SIG-M5 treated with dmso at 0.1 percent for 504 hours (cell line): ENCODE measurements at regions not wholly inside any gene's neighbourhood (a gene's known extent, or its start where the extent isn't known, plus 50 kb on each side); places are given as distances from the start of the nearest gene placed in this dataset.
"Not testable (repeated sequence)": the region's sequence is repeated elsewhere in the genome, so short reads cannot be mapped to it uniquely, and the experiment has no call there.

Source experiments
- DNase-seq: peaks from one replicate; lab custom pipeline; 2025; ENCODE audit not compliant: unreplicated experiment; lab: John Stamatoyannopoulos, UW

DNA sequence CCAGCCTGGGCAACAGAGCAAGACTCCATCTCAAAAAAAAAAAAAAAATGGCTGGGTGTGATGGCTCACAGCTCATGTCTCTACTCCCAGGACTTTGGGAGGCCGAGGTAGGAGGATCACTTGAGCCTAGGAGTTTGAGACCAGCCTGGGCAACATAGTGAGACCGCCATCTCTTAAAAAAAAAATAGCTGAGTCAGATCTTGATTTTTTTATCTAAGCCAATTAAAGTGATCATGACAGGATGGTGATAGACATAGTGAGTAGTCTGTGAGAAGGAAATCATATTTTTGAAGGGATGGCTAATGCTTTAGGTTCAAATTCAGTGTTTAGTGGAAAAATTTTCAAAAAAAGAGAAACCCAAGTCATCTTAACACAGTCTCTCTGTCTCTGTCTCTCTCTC is 114.6 kb upstream of the JARID2 start:
- DNase-seq: no peak

GRCh38 chr6:15131651-15132061 is 114.2 kb upstream of the JARID2 start:
- no peak for DNase-seq

DNA sequence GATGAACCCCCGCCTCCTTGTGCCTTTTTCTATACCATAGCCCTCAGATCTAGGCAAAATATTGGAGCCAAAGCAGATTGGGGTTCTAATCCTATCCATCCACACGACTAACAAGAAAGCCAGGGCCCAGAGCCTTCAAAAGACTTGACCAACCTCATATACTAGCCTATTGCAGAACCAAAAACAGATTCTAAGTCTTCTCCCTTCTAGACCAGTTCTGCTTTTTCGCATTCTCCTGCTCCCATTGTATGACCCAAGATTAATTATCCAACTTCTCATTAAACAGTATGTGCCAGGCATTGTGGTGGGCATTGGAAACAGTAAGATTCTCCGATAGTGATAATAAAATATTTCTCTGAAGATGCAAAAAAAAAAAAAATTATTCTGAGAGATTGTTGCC is 113.7 kb upstream of the JARID2 start:
- no peak for DNase-seq

GRCh38 chr6:15132854-15133670 is 112.8 kb upstream of the JARID2 start:
- DNase-seq: no peak

- DNase-seq: no peak
These were observed 108.8 kb upstream of the JARID2 start for GRCh38 chr6:15137086-15137485.

DNA sequence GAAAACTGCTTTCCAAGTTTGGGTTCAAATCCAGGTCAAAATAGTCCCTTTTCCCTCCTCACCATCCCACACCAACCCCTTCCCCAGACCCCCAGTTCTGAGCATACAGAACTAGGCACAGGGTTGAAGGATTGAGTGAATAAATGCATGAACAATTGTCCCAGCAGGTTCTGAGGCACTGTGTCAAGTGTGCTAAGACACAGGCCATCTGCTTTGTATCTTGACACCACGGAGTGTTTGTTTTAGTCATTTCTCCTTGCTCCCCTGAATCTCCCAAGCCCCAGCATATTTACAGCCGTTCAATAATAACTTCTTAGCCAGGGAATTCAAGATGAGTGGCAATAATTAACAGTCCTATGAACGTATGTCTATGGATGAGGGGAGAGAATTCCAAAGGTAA is 102.8 kb upstream of the JARID2 start:
- DNase-seq: no peak

DNA sequence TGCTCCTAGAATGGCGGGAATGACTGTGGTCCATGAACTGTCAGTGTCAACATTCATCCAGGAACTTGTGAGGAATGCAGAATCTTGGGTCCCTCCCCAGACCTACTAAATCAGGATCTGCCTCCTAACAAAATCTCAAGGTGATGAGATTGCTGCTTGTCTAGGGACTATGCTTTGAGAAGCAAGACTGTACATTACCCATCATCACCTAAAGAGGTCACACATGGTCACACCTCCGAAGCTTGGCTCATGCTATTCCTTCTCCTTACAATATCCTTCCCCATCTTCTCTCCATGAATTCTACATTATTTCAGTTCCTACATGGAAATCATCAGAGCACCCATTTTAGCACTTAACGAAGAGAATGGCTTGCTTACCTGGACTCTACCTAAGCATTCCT is 102.3 kb upstream of the JARID2 start:
- no peak for DNase-seq

DNA sequence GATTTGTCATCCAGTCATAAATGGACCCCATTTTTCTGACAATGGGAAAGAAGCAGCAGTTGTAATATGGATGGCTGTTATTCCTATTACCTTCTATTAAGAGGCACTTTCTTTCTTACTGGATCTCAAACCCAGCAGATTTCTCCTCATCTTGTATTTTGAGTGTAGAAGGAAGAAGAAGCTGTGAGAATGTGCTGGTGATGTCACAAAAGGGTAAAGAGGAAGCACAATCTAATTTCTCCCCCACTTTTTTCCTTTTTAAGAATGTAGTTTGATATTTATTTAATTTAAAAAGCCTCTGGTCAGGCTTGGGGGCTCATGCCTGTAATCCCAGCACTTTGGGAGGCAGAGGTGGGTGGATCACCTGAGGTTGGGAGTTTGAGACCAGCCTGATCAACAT is 100.0 kb upstream of the JARID2 start:
- no peak for DNase-seq

DNA sequence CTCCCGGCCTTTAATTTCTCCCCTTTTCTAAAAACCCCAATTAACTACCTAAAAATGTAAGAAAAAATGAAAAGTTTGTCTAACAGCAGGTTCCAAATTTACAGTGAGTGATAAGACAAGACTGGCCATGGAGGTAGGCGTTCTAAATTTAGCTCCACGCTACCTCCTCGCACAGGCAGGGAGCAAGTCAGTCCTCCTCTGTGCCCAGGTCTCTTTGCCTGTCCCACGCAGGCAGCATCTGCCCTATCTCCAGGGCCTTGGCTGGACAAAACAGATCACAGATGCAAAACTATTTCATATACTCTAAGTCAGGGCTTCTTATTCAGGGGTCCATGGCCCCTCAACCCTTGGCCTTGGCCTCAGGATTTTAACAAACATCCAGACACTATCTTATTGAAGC is 98.0 kb upstream of the JARID2 start:
- no peak for DNase-seq

- DNase-seq: no peak
These were observed 97.4 kb upstream of the JARID2 start for GRCh38 chr6:15148356-15148946.

GRCh38 chr6:15150207-15150606 is 95.7 kb upstream of the JARID2 start:
- no peak for DNase-seq

GRCh38 chr6:15152700-15153099 is 93.2 kb upstream of the JARID2 start:
- DNase-seq: no peak

DNA sequence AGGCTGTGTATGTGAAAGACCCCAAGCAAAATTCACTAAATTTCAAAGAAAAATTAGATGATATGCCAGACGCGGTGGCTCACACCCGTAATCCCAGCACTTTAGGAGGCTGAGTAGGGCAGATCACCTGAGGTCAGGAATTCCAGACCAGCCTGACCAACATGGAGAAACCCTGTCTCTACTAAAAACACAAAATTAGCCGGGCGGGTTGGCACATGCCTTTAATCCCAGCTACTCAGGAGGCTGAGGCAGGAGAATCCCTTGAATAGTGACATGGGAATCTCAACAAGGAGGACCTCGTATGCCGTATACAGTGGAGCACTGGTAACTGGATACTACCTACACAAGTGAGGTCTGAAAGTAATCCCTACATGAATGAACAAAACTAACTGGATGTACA is 92.7 kb upstream of the JARID2 start:
- no peak for DNase-seq

DNA sequence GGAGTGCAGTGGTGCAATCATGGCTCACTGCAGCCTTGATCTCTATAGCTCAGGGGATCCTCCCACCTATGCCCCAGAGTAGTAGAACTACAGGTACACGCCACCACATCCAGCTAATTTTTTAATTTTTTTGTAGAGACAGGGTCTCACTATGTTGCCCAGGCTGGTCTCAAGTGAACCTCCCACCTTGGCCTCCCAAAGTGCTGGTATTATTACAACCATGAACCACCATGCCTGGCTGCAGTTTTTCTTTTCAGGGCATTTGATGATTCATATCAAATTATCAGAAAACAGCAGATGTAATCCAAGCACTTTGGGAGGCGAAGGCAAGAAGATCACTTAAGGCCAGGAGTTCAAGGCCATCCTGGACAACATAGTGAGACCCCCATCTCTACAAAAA is 88.4 kb upstream of the JARID2 start:
- no peak for DNase-seq

DNA sequence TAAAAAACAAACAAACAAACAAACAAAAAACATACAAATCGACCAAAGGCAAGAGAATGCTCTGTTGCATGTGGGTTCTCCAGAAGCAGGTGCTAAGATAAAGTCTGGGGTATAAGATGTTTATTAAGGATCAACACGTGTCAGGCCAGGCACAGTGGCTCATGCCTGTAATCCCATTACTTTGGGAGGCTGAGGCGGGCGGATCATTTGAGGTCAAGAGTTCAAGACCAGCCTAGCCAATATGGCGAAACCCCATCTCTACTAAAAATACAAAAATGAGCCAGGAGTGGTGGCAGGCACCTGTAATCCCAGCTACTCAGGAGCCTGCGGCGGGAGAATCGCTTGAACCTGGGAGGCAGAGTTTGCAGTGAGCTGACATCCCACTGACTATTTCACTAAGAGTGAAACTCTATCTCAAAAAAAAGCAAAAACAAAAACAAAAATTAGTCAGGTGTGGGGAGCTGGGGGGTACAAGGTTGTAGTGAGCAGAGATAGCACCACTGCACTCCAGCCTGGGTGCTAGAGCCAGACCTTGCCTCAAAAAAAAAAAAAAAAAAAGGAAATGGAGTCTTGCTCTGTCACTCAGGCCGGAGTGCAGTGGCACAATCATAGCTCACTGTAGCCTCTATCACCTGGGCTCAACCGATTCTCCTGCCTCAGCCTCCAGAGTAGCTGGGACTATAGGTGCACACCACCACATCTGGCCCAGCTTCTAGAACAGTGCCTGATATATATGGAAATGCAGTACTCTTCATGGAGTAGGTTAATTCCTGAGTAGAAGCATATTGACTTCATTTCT is 86.8 kb upstream of the JARID2 start:
- DNase-seq: no peak

GRCh38 chr6:15160812-15161211 is 85.1 kb upstream of the JARID2 start:
- DNase-seq: no peak

DNA sequence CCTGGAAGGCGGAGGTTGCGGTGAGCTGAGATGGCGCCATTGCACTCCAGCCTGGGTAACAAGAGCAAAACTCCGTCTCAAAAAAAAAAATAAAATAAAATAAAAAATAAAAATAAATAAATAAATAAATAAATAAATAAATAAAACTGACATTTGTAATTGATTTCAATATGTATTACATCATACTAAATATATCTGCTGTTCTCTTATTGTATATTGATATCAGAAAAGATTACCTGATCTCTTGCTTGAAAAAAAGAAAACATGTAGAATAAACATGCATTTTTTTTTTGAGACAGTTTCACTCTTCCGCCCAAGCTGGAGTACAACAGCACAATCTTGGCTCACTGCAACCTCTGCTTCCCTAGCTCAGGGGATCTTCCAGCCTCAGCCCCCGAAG is 81.0 kb upstream of the JARID2 start:
- not testable (repeated sequence) for DNase-seq

DNA sequence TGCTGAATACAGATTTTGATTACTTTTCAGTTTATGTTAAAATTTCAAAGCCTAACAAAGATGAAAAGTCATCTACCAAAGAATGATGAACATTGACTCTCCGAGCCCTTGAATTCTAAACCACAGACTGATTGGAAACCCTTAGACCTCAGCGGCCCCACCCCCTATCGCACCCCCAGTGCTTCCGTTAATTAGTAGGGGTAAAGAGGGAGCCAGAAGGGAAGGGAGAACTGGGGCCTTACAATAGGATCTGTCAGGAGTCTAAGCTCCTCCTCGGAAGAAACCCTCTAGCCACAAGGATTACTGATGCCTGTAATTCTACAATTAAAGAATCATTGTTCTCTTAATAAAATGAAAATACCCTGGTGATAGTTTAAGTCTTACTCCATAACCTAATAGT is 79.7 kb upstream of the JARID2 start:
- no peak for DNase-seq

DNA sequence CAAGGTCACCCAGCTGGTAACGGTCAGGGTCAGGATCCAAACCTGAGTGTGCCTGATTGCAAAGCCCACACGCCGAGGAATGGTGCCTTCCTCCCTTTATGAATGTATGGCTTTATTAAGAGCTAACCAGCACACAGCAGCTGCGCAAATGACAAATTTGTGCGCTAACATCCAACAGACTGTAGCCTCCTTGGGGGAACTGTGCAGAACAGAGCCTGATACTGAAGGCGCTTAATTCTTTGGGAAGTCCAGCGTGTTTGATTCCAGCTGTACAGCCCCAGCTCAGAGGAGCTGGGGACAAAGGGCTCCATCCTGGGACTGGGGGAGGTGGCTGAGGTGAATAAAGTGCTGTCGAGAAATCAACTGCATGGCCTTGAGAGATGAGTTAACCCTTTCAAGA is 75.7 kb upstream of the JARID2 start:
- DNase-seq: no peak

DNA sequence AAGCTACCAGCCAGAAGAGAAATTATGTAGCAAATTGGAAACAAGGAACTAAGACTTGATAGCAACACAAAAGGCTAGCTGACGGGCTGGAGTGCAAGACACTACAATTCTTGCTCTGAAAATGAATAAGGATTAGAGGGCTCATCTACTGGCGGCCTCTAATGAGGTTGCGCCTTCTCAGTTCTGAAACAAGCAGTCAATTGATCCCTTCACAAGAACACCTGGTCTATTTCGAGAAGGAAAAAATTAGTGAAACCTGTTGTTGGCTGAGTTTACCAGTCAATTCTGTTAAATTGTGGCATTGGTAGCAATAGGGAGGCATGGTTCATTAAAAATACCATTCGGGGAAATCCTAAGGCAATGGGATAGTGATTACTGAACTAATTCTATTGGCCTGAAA is 74.8 kb upstream of the JARID2 start:
- DNase-seq: no peak

DNA sequence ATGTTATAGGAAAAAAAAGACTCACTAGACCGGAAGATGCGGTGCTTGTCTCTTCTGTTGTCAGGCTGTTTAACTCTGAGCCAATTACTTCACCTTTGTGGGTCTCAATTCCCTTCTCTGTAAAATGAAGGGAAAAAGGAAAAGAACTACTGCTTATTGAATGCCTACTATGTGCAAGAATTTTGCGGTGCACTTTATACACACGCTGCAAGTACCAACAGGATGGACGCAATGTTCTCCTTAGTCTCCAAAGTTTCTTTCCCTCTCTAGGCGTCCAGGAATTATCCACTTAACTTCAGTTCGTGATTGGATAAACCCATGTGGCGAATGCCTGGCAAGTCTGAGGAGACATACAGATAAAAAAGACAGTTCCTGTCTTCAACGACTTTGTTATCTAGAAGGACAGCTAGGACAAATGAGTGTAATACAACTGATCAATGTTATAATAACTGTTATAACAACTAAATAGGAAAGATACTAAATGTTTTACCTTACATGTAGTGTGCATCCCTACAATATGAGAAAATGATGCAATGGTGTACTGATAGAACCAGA is 69.0 kb upstream of the JARID2 start:
- DNase-seq: no peak

GRCh38 chr6:15183979-15184378 is 61.9 kb upstream of the JARID2 start:
- no peak for DNase-seq
